ENCODE measurements at regions not wholly inside any gene's neighbourhood (a gene's known extent, or its start where the extent isn't known, plus 50 kb on each side); places are given as distances from the start of the nearest gene placed in this dataset.

DNA sequence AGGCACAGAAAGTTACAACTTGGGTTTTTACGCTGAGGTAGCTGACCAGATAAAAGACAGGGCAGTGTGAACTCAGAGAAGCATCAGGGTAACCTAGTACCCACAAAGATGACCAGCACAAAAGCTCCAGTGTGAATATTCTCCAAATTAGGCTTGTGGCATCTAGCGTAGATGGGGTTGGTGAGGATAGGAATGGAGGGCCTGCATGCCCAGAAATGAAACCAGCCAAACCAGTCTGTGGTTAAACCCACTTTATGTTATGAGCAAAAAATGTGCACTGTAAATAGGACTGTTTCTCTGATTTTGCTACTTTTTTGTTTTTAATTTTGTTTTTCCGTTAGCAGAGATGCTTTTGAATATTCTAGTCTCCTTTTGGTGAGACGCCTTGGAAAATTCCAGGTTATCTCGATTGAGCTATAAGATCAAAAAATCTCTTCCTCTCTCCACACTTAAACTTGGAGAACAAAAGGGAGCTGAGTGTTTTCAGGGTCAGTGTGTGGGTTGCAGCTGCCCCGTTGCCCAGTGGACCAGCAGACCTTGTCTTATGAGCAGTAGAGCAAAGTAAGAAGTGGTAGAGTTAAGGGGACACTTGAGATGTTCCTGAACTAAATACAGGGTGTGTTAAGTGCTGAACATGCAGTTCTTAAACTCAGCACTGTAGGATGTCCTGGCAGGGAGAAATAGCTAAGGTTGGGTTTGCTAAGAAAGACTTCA lies 132.9 kb downstream of the C3orf38 start:
- Histone ChIP-seq H3K27me3 (ENCODE audit: insufficient read depth, low read length) (no peaks in the 10 kb centered on the region), H4K91ac (ENCODE audit: low read depth, low read length) (no peak overlapping the region), H3K79me1 (ENCODE audit: low read length) (no peaks in the 10 kb centered on the region), H3K9ac (ENCODE audit: low read length) (no peak overlapping the region), H2BK12ac (ENCODE audit: low read length) (no peak overlapping the region), H4K8ac (ENCODE audit: low read depth, low read length) (no peak overlapping the region), H3K23ac (ENCODE audit: low read length) (no peak overlapping the region), H4K12ac (ENCODE audit: low read depth, low read length) (no peak overlapping the region), H3K79me2 (ENCODE audit: control insufficient read depth, insufficient read depth, low read length, poor library complexity) (no peaks in the 10 kb centered on the region), H3K18ac (ENCODE audit: low read length) (no peak overlapping the region), H3K4me1 (ENCODE audit: control insufficient read depth in 1 of 2, insufficient read depth in 2 of 2, low read length in 2 of 2) (peaks cover 4 to 6% of the 10 kb centered on the region in 2 experiments), H3K4ac (ENCODE audit: low read depth, low read length) (no peak overlapping the region), H2BK5ac (ENCODE audit: low read depth, low read length, poor library complexity) (no peak overlapping the region), H3K4me3 (ENCODE audit: low read depth, low read length) (no peak overlapping the region), H3K27ac (ENCODE audit: low read depth, low read length) (no peak overlapping the region), H3K36me3 (ENCODE audit: control insufficient read depth in 1 of 2, insufficient read depth in 2 of 2, low read length in 2 of 2) (no peaks in the 10 kb centered on the region), H2AK5ac (ENCODE audit: low read length) (no peak overlapping the region), H2AFZ (ENCODE audit: insufficient read depth, low read length, poor library complexity) (no peak overlapping the region), H3K14ac (ENCODE audit: low read length) (no peak overlapping the region), H2BK120ac (ENCODE audit: insufficient read depth, low read length, poor library complexity) (no peak overlapping the region), H3K4me2 (ENCODE audit: low read length) (no peak overlapping the region), H3K9me3 (ENCODE audit: insufficient read depth, low read depth, low read length) (no peaks in the 10 kb centered on the region)
- no CpG with 5 or more reads among the region's 6 CpGs for WGBS (ENCODE audit: extremely low coverage, insufficient coverage, insufficient read length)
- DNase-seq, result no peak

DNA sequence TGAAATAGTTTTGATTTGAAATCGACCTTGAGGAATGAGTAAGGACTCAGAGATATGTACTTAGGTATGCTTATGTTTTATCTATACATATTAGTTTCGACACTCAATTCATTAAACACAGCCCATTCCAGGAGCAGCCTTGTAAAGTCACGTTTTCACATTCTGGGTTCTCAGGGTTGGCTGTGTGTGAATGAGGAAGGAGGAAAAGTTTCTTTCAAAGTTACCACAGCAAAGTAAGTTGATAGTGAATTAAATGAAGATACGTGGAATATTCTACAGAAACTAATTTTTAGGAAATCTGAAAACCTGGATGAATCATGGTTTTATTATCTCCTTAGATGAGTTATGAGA lies 133.5 kb downstream of the C3orf38 start:
- whole genome bisulfite sequencing (ENCODE audit: extremely low coverage, insufficient coverage, insufficient read length), result no CpG with 5 or more reads among the region's 4 CpGs
- H3K4ac ChIP-seq (ENCODE audit: low read depth, low read length), result no peak overlapping the region

GRCh38 chr3:88291486-88291885 lies 141.7 kb downstream of the C3orf38 start:
- no peak for DNase-seq
- Histone ChIP-seq H4K12ac (ENCODE audit: low read depth, low read length) (no peak overlapping the region), H3K4me1 (ENCODE audit: control insufficient read depth in 1 of 2, insufficient read depth in 2 of 2, low read length in 2 of 2) (no peaks in the 10 kb centered on the region), H3K18ac (ENCODE audit: low read length) (no peak overlapping the region), H3K27ac (ENCODE audit: low read depth, low read length) (no peak overlapping the region), H3K14ac (ENCODE audit: low read length) (no peak overlapping the region), H2BK5ac (ENCODE audit: low read depth, low read length, poor library complexity) (no peak overlapping the region), H3K36me3 (ENCODE audit: control insufficient read depth in 1 of 2, insufficient read depth in 2 of 2, low read length in 2 of 2) (no peaks in the 10 kb centered on the region), H3K27me3 (ENCODE audit: insufficient read depth, low read length) (no peaks in the 10 kb centered on the region), H3K9me3 (ENCODE audit: insufficient read depth, low read depth, low read length) (no peaks in the 10 kb centered on the region), H2BK12ac (ENCODE audit: low read length) (no peak overlapping the region), H2BK120ac (ENCODE audit: insufficient read depth, low read length, poor library complexity) (no peak overlapping the region), H3K79me2 (ENCODE audit: control insufficient read depth, insufficient read depth, low read length, poor library complexity) (no peaks in the 10 kb centered on the region), H2AFZ (ENCODE audit: insufficient read depth, low read length, poor library complexity) (no peak overlapping the region), H2AK5ac (ENCODE audit: low read length) (no peak overlapping the region), H3K9ac (ENCODE audit: low read length) (no peak overlapping the region), H4K91ac (ENCODE audit: low read depth, low read length) (no peak overlapping the region), H3K4me3 (ENCODE audit: low read depth, low read length) (no peak overlapping the region), H3K4ac (ENCODE audit: low read depth, low read length) (no peak overlapping the region), H3K79me1 (ENCODE audit: low read length) (no peaks in the 10 kb centered on the region), H3K4me2 (ENCODE audit: low read length) (no peak overlapping the region), H4K8ac (ENCODE audit: low read depth, low read length) (no peak overlapping the region), H3K23ac (ENCODE audit: low read length) (no peak overlapping the region)

More for the DNA sequence above, 133.5 kb downstream of the C3orf38 start:
- Histone ChIP-seq H3K23ac (ENCODE audit: low read length) (no peak overlapping the region), H3K27ac (ENCODE audit: low read depth, low read length) (no peak overlapping the region), H3K79me1 (ENCODE audit: low read length) (no peaks in the 10 kb centered on the region), H2BK5ac (ENCODE audit: low read depth, low read length, poor library complexity) (no peak overlapping the region), H3K27me3 (ENCODE audit: insufficient read depth, low read length) (no peaks in the 10 kb centered on the region), H2BK120ac (ENCODE audit: insufficient read depth, low read length, poor library complexity) (no peak overlapping the region), H4K8ac (ENCODE audit: low read depth, low read length) (no peak overlapping the region), H3K4me2 (ENCODE audit: low read length) (no peak overlapping the region), H4K12ac (ENCODE audit: low read depth, low read length) (no peak overlapping the region), H4K91ac (ENCODE audit: low read depth, low read length) (no peak overlapping the region), H3K18ac (ENCODE audit: low read length) (no peak overlapping the region), H3K9ac (ENCODE audit: low read length) (no peak overlapping the region), H2AFZ (ENCODE audit: insufficient read depth, low read length, poor library complexity) (no peak overlapping the region), H3K9me3 (ENCODE audit: insufficient read depth, low read depth, low read length) (no peaks in the 10 kb centered on the region), H3K4me1 (ENCODE audit: control insufficient read depth in 1 of 2, insufficient read depth in 2 of 2, low read length in 2 of 2) (peaks cover 4 to 6% of the 10 kb centered on the region in 2 experiments), H3K4me3 (ENCODE audit: low read depth, low read length) (no peak overlapping the region), H3K14ac (ENCODE audit: low read length) (no peak overlapping the region), H3K79me2 (ENCODE audit: control insufficient read depth, insufficient read depth, low read length, poor library complexity) (no peaks in the 10 kb centered on the region), H2AK5ac (ENCODE audit: low read length) (no peak overlapping the region), H3K36me3 (ENCODE audit: control insufficient read depth in 1 of 2, insufficient read depth in 2 of 2, low read length in 2 of 2) (no peaks in the 10 kb centered on the region), H2BK12ac (ENCODE audit: low read length) (no peak overlapping the region)
- DNase-seq, result peak in 1 of 2 donors; percentile 18

- H3K9ac ChIP-seq (ENCODE audit: low read length), result no peak overlapping the region
- no peak overlapping the region for H4K12ac ChIP-seq (ENCODE audit: low read depth, low read length)
- no peak overlapping the region for H2BK5ac ChIP-seq (ENCODE audit: low read depth, low read length, poor library complexity)
- no peak overlapping the region for H4K8ac ChIP-seq (ENCODE audit: low read depth, low read length)
- no peaks in the 10 kb centered on the region for H3K79me2 ChIP-seq (ENCODE audit: control insufficient read depth, insufficient read depth, low read length, poor library complexity)
- no peak overlapping the region for H2AK5ac ChIP-seq (ENCODE audit: low read length)
- H3K27ac ChIP-seq (ENCODE audit: low read depth, low read length), result no peak overlapping the region
- no peak overlapping the region for H4K91ac ChIP-seq (ENCODE audit: low read depth, low read length)
- H3K23ac ChIP-seq (ENCODE audit: low read length), result no peak overlapping the region
- no peaks in the 10 kb centered on the region for H3K79me1 ChIP-seq (ENCODE audit: low read length)
- no peak overlapping the region for H2BK120ac ChIP-seq (ENCODE audit: insufficient read depth, low read length, poor library complexity)
- H3K4ac ChIP-seq (ENCODE audit: low read depth, low read length), result no peak overlapping the region
- no peak for DNase-seq
- no peak overlapping the region for H3K14ac ChIP-seq (ENCODE audit: low read length)
- H3K4me1 ChIP-seq (ENCODE audit: control insufficient read depth in 1 of 2, insufficient read depth in 2 of 2, low read length in 2 of 2), result no peaks in the 10 kb centered on the region
- H3K4me3 ChIP-seq (ENCODE audit: low read depth, low read length), result no peak overlapping the region
- H2AFZ ChIP-seq (ENCODE audit: insufficient read depth, low read length, poor library complexity), result no peak overlapping the region
- no peak overlapping the region for H3K18ac ChIP-seq (ENCODE audit: low read length)
- WGBS (ENCODE audit: extremely low coverage, insufficient coverage, insufficient read length), result no CpG with 5 or more reads among the region's 3 CpGs
- H3K36me3 ChIP-seq (ENCODE audit: control insufficient read depth in 1 of 2, insufficient read depth in 2 of 2, low read length in 2 of 2), result no peaks in the 10 kb centered on the region
- H3K9me3 ChIP-seq (ENCODE audit: insufficient read depth, low read depth, low read length), result peaks cover 1% of the 10 kb centered on the region
- no peak overlapping the region for H3K4me2 ChIP-seq (ENCODE audit: low read length)
- H2BK12ac ChIP-seq (ENCODE audit: low read length), result no peak overlapping the region
- no peaks in the 10 kb centered on the region for H3K27me3 ChIP-seq (ENCODE audit: insufficient read depth, low read length)
Measured at GRCh38 chr3:88298189-88298588, 148.4 kb downstream of the C3orf38 start.

Measured in trophoblast cell (in vitro differentiated cells and primary cell).